Left ventricle myocardium inferior (tissue), 1 donor: ENCODE measurements at regions not wholly inside any gene's neighbourhood (a gene's known extent, or its start where the extent isn't known, plus 50 kb on each side); places are given as distances from the start of the nearest gene placed in this dataset.

Experiments used
- DNase-seq: peaks from one replicate; pipeline ENCODE4 v3.0.0-alpha.2; 2020
- H3K27ac ChIP-seq: fragments of 200-600 bp; replicated peaks from 2 replicates; pipeline ENCODE4 v1.8.0; 2021
- H3K27me3 ChIP-seq: fragments of 200-600 bp; 2 replicates; pipeline ENCODE4 v1.8.0; 2021; ENCODE audit warnings: low read depth
- H3K36me3 ChIP-seq: fragments of 200-600 bp; 2 replicates; pipeline ENCODE4 v1.8.0; 2021
- H3K4me1 ChIP-seq: fragments of 200-600 bp; 2 replicates; pipeline ENCODE4 v1.8.0; 2021
- H3K4me3 ChIP-seq: fragments of 200-600 bp; 2 replicates; pipeline ENCODE4 v1.8.0; 2021; ENCODE audit warnings: mild to moderate bottlenecking, moderate library complexity
- H3K9me3 ChIP-seq: fragments of 200-600 bp; replicated peaks from 2 replicates; pipeline ENCODE4 v1.8.0; 2021
- intact Hi-C: fragments of 100-400 bp; cut with micrococcal nuclease; formaldehyde crosslinking; loops from one replicate; pipeline ENCODE4 v1.11.0; 2022
- TF ChIP-seq, protein P1 (sequence below): fragments of 200-600 bp; IDR thresholded peaks from 2 replicates; pipeline ENCODE4 v1.8.0; 2021; ENCODE audit warnings: antibody characterized with exemption, mild to moderate bottlenecking, borderline replicate concordance
- donor health status: DM: no; HTN: yes; CAD: no; lungs with severe emphysema.

DNA sequence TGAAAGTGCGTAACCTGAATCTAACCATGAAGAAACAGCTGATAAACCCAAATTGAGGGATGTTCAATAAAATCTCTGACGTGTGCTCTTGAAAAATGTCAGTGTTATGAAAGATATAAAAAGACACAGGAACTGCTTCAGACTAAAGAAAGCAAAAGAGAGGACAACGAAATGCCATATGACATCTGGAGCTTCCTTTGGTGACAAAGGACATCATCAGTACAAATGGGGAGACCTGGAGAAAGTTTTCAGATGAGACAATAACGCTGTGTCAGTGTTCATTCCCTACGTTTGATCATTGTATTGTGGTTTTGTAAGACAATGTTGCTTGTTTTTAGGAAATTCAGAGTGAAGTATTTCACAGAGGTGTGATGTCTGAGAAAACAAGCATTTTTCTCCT is 125.9 kb upstream of the MAP1LC3B2 start:
- peaks cover 13% of the 10 kb centered on the region for H3K4me1 ChIP-seq
- no peak for DNase-seq
- peaks cover 11% of the 10 kb centered on the region for H3K27me3 ChIP-seq
- H3K4me3 ChIP-seq = no peak overlapping the region
- TF ChIP-seq, protein P1, sequence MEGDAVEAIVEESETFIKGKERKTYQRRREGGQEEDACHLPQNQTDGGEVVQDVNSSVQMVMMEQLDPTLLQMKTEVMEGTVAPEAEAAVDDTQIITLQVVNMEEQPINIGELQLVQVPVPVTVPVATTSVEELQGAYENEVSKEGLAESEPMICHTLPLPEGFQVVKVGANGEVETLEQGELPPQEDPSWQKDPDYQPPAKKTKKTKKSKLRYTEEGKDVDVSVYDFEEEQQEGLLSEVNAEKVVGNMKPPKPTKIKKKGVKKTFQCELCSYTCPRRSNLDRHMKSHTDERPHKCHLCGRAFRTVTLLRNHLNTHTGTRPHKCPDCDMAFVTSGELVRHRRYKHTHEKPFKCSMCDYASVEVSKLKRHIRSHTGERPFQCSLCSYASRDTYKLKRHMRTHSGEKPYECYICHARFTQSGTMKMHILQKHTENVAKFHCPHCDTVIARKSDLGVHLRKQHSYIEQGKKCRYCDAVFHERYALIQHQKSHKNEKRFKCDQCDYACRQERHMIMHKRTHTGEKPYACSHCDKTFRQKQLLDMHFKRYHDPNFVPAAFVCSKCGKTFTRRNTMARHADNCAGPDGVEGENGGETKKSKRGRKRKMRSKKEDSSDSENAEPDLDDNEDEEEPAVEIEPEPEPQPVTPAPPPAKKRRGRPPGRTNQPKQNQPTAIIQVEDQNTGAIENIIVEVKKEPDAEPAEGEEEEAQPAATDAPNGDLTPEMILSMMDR = no peak
- no peak overlapping the region for H3K27ac ChIP-seq
- no peaks in the 10 kb centered on the region for H3K36me3 ChIP-seq
- intact Hi-C loops = no loop called here
- H3K9me3 ChIP-seq = peaks cover 10% of the 10 kb centered on the region

DNA sequence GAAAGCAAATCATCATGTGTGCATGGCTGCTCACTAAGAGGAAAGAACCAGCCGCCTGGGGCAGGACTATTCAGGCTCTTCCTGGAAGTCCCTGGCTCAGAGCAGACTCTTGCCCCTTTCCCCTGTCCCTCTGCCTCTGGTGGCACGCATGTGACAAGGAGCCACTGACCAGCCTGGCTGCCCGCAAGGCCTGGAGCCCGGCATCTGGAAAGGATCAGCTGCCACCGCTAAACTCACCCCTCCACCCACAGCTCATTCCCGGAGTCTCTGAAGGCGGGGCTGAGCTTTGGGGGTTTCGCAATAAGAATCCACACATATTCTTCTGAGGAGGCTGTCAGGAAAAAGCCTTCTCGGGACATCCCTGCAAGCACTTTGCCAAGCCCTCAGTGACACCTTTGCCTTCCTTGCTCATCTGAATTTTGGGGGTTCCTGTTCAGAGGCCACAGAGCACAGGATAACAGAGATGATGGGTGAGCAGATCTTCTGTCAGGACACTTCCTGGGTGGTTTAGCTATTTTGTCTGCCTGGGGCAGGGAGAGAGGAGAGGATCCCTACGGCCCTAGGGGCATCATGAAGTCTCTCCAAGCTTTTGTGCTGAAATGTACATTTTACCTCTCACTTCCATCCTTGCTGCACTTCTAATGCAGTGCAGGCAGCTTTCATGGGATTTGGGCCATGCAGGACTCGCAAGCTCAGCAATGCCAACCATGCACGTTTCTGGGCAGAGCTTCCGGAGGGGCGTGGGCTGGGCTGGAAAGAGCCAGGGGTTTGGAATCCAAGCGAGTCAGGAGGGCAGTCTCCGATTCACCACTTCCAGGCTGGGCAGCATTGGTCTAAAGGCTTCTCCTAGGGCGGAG is 124.8 kb upstream of the MAP1LC3B2 start:
- no peaks in the 10 kb centered on the region for H3K36me3 ChIP-seq
- H3K4me3 ChIP-seq = peak overlapping the region; percentile 52
- H3K27ac ChIP-seq = peak overlapping the region; percentile 70
- peak; percentile 79 for DNase-seq
- intact Hi-C loops = no loop called here
- peaks cover 11% of the 10 kb centered on the region for H3K27me3 ChIP-seq
- peaks cover 13% of the 10 kb centered on the region for H3K4me1 ChIP-seq
- TF ChIP-seq, protein P1 = no peak
- peaks cover 10% of the 10 kb centered on the region for H3K9me3 ChIP-seq

DNA sequence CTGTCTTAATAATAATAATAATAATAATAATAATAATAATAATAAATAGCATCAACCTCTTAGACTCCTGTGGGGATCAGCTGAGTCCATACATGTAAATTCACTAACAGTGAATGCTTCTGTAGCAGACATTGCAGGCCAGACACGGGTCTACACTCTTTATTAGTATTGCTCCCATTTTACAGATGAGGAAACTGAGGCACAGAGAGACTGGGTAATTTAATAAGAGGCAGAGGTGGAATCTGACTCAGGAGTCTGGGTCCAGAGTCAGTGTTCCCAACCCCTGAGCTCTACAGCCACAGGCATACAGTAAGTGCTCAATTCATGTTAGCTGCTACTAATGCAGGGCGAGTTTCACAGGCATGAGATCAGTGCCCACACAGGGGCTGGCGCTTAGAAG is 123.2 kb upstream of the MAP1LC3B2 start:
- no peak for DNase-seq
- Histone ChIP-seq H3K36me3 (no peaks in the 10 kb centered on the region), H3K4me1 (peaks cover 13% of the 10 kb centered on the region), H3K4me3 (no peak overlapping the region), H3K27me3 (peaks cover 11% of the 10 kb centered on the region), H3K9me3 (peaks cover 10% of the 10 kb centered on the region), H3K27ac (no peak overlapping the region)
- intact Hi-C loops = no loop called here
- TF ChIP-seq, protein P1 = no peak

DNA sequence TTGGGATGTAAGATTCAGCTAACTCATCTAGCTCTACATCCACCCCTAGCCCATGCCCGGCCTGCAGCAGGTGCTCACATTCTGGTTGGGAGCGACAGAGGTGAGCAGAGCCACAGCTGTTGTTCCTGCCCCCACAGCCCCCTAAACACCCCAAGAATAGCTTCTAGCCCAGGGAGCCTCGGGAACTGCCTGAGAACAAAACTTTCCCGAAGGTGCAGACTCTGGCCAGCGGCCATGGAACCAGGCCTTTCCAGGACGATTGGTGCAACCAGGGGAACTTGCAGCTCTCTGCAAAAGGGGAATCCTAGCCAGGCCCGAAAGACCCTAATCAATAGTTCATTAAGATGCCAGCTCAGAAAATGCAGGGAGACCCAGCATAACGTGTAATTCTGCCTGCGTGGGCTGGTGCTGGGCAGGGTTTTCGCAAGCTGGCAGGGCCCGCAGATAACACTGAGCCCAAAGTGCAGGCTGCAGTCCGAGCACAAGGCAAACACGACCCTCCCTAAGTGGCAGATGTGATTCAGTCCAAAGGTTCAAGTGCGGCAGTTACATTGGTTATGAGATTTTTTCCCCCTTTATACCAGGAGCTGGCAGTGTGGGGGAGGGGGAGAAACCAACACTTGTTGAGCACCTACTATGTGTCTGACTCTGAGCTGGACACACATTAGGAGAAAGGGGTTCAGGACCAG is 122.5 kb upstream of the MAP1LC3B2 start:
- Histone ChIP-seq H3K27me3 (peaks cover 11% of the 10 kb centered on the region), H3K27ac (no peak overlapping the region), H3K9me3 (peaks cover 10% of the 10 kb centered on the region), H3K4me3 (no peak overlapping the region), H3K4me1 (peaks cover 13% of the 10 kb centered on the region), H3K36me3 (no peaks in the 10 kb centered on the region)
- intact Hi-C loops = no loop called here
- TF ChIP-seq, protein P1 = no peak
- no peak for DNase-seq

DNA sequence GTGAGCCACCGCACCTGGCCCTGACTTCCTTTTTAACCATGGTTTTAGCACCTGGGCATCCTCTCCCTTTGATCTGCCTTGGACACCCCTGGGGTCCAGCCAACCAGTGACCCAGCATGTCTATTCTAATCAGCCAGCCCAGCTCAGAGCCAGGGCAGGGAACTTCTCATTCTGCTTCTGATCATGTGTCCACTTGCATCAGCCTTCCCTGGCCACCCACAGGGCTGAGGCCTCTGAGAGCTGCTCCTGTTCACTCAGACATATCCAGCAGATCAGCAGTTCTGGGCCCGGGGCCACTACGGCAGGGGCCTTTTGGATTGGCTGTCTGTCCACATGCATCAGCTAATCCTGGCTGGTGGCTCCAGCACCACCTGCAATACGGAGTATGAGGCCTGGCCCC is 117.9 kb upstream of the MAP1LC3B2 start:
- no peaks in the 10 kb centered on the region for H3K36me3 ChIP-seq
- H3K4me1 ChIP-seq = no peaks in the 10 kb centered on the region
- H3K4me3 ChIP-seq = no peak overlapping the region
- H3K27me3 ChIP-seq = peaks cover 11% of the 10 kb centered on the region
- H3K9me3 ChIP-seq = no peaks in the 10 kb centered on the region
- H3K27ac ChIP-seq = no peak overlapping the region
- intact Hi-C loops = no loop called here
- TF ChIP-seq, protein P1 = no peak
- DNase-seq = no peak
